HG03159 (cell line): ENCODE measurements at regions not wholly inside any gene's neighbourhood (a gene's known extent, or its start where the extent isn't known, plus 50 kb on each side); places are given as distances from the start of the nearest gene placed in this dataset.
"Not testable (repeated sequence)": the region's sequence is repeated elsewhere in the genome, so short reads cannot be mapped to it uniquely, and the experiment has no call there.

ENCODE experiments used
- ATAC-seq: cut with Tn5 transposase; IDR thresholded peaks from one replicate; pipeline ENCODE4 v1.9.1; 2021; ENCODE audit warnings: mild to moderate bottlenecking, moderate library complexity; ENCODE audit not compliant: unreplicated experiment

DNA sequence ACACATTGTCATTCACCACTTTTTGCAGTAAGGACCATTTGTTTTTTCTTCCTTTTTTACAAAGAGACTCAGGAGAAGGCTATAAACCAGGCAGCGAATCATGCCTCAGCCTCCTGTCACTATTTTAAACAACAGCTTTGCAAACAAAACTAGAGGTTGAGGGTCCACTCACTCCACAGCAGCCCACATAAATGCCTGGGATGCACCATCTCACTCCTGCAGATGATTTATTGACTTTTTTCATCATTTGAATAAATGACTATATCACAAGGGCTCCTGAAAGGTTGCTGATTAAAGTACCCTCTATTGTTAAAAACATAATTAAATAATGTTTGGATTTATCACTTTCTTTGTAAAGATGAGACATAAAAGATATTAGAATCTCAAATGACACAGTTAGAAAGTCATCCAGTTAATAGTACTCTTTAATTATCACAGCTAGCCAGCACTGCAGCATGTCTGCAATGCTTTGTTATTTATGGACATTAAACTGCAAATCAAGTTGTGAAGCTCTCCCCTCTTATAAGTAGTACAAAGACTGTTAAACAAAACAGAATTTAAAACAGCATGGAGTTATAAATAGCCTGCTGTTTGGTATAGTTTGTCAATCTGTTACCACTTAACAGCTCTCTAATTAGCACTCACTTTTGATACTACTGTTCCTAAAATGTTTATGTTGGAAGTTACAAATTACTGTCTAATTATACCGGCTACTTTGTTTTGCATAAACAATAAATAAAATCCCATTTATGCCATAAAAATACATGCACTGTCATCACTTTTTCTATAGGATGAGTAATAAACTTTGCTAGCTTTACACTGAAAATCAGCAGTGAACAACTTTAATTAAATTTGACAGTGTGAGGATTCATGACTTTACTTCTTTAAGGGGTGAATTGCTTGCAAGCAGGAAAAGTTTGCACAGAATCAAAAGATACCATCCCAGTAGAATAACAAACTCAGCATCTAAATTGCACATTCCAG lies 853.2 kb downstream of the UQCRFS1 start:
- no peak for ATAC-seq

DNA sequence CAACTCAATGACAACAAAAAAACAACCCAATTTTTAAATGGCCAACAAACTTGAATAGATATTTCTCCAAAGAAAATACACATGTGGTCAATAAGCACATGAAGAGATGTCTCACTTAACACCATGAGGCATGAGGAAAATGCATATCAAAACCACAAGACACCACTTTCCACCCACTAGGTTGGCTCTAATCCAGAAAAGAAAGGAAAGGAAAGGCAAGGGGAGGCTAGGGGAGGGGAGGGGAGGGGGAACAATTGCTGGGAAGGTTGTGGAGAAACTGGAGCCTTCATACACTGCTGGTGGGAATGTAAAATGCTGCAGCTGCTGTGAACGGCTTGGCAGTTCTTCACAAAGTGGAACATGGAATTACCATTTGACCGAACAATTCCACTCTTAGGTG lies 854.3 kb downstream of the UQCRFS1 start:
- no peak for ATAC-seq

DNA sequence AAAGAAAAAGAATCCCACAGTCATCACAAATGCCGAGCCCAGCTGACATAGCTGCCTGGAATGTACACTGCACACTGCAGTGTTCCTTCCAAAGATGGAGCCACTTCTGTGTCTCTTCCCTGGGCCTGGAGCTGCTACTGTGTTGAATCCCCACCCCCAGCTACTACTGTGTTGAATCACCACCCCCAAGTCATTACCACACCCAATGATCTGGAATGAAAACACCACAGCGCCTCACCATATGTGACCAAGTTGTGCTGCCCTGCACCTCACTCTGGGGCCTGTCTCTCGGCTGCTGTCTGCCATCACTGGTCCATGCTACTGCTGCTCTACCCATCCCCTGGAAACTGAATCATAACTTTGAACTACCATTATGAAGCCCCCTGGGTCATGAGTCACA lies 861.2 kb downstream of the UQCRFS1 start:
- ATAC-seq: no peak

DNA sequence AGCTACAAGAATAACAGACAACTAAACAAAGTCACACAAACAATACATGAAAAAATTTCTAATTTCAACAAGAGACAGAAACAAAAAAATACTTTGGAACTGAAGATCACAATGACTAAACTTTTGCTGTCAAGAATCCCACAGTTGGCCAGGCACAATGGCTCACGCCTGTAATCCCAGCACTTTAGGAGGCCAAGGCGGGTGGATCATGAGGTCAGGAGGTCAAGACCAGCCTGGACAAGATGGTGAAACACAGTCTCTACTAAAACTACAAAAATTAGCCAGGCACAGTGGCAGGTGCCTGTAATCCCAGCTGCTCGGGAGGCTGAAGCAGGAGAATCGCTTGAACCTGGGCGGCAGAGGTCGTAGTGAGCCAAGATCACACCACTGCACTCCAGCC lies 861.6 kb downstream of the UQCRFS1 start:
- ATAC-seq: not testable (repeated sequence)

DNA sequence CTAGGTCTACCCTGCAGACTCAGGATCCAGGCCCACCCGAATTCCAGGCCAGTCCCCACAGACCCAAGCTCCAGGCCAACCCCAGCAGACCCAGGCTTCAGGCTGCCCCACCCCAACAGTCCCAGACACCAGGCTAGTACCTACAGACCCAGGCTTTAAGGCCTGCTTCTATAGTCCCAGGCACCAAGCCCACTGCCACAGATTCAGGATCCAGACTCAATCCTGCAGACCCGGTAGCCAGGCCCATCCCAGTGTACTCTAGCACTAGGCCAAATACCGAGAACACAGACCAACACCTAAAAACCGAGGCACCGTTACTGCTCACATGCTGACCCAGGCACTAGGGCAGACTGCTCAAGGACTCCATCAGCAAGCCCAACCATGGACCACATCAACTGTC lies 862.3 kb downstream of the UQCRFS1 start:
- no peak for ATAC-seq

DNA sequence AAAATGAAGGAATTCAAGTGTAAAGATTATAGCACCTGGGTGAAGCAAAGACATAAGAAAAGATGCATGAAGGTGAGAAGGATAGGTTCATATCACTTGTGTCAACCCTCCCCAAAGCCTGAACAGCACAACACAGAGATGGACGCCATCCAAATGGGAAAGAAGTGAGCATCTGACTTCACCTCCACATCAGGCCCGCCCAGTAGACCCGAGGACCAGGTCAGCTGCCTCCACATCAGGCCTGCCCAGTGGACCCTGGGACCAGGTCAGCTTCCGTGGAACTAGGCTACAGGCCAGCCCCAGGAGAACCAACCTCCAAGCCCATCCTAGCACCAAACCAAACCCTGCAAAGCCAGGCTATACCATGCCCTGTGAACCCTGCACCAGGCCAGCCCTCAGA lies 862.9 kb downstream of the UQCRFS1 start:
- ATAC-seq: no peak

DNA sequence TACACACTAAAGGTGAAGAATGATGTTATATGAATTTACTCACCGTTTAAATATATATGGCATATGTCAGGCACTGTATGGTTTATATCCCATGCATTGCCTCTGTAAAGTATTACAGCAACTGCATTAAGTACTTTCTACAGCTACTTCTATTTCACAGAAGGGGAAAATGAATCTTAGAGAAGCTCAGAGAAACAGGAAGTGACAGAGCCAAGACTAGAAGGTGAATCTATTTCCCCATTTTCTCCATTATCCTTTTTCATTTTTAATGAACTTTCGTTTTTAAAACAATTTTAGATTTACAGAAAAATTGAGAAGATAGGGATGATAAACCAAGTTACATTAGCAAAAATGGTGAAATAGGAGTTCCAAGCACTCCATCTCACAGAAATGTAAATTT lies 863.3 kb downstream of the UQCRFS1 start:
- no peak for ATAC-seq

DNA sequence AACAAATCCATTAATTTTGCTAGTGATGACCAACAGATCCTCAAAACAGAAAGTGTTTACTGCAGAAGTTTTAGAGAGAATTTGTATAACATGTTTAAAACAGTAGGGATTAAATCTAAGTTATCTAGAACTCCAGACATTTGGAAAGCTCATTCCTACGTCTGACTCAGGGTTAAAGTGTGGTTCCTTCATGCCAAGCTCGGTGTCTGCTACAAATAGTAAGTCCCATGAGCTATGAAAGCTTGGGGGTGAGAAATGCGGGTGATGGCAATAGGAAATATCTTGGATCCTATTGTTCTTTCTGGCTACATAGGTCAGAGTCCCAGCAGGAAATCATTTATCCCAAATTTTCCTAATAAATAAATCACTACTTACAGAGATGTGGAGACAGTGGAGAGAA lies 867.1 kb downstream of the UQCRFS1 start:
- no peak for ATAC-seq

DNA sequence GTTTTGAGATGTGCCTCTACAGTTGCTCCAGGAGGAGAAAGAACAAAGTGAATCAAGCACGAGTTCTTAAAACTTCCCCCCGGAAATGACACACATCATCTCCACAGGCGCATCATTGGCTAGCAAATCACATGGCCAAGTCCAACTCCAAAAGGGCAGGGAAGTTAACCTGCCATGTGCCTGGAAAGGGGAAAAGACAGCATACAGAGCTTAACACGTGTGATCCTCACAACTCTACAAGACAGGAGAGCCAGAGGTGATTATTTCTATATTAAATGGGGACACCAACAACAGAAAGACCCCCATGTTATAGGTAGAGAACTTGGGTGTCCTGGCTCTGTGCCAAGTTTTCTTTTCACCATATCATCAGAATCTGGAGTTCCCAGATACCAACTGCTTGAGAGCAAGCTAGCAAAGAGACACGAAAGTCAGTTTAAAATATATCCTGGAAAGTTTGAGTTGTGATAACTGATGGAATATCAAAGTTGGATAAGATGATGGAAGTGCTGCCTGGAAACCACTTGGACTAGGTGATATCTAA lies 871.1 kb downstream of the UQCRFS1 start:
- ATAC-seq: no peak

DNA sequence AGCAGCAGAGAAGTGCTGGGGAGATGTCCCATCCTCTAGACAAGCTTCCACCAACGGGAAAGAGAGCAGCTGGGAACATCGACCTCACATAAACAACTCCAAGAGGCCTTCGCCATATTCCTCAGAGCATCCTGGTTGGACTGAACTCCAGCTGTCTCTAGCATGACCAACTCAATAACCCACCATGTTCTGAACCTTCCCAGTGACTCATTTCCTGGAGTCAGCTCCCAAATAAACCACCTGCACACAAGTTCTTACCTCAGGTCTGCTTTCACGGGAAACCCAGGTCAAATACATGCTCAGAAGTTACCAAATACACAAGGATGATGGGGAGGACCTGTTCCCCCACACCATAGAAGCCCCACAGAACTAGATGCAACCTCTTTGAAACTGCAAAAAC lies 878.5 kb downstream of the UQCRFS1 start:
- no peak for ATAC-seq

DNA sequence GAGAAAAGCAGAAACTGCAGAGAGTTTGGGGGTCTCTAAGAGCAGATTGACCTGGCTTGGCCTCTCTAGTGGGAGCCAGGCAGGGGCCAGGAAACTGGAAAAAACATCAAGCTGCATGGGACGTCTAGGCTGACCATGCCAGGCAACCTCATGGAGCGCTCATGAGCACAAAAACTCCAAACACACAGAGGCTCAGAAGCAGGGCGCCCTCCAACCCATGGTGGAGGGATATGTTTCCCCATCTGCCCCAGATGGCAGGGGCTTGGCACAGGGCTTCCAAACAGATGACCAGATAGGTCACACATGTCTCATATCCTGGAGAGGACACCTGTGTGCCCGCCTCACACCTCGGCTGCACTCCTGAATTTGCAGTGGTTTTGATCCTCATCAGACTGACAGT lies 879.0 kb downstream of the UQCRFS1 start:
- no peak for ATAC-seq

DNA sequence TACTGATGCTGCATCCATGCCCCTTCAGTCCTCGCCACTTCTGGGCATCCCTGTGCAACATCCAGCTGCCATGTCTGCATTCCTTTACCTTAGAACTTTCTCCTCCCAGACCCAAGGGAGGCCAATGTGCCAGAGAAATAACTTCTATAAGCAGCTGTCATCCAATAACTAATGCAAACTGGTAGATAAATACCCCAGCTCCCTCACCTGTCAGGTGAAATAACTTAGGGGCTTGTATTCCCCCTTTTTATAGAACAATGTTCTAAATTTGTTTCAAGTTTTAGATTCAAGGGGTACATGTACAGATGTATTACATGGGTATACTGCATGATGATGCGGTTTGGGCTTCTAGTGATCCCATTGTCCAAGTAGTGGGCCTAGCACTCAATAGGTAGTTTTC lies 880.1 kb downstream of the UQCRFS1 start:
- ATAC-seq: no peak

DNA sequence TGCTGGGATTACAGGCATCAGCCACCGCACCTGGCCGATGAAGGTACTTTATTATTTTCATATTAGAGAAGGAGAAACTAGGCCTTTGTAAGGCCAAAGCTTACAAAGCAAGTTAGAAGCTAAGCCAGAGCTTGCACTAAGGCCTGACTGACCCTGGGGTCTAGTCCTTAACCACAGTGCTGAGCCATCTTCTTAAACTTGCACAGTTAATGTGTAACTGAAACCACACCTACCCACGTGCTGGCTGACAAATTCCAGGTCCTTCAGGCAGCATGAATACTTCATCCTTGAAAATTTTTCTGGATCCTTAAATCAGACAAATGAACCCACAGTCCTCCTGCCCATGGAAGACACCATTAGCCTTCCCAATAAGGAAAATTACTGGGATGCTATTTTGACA lies 880.6 kb downstream of the UQCRFS1 start:
- ATAC-seq: no peak

DNA sequence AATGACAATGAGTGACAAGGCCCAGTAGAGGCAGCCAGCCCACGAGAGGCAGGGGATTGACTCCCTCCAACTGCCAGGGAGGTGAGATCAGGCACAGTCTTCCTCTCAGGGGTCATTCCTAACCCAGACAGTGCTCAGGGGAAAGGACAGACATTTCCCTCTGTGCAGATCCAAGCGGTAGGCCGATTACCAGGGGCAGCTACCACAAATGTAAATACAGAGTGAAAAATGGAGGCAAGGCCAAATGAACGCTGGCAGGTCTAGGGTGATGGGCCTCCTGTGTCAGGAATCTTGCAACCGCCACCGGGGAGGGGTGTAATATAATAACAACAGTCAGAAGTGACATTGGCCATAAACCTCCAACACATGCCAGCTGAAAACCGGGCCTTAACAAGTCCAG lies 881.4 kb downstream of the UQCRFS1 start:
- ATAC-seq: no peak

DNA sequence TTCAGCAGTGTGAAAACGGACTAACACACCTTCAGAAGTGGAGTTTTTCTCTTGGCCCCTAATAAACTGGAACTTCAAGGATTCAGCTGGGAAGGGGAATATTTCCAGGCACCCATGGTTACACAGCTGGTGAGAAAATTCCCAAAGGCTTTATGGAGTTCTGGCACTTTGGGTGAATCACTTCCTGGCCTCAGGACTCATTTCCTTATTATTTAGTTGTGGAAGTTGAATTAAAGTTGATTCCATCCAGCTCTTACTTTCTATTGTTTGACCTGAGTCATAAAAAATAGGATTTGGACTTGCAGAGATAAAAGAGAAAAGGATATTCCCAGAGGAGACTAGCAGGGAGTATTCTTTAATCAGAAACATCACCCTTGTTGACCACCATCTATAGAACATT lies 882.1 kb downstream of the UQCRFS1 start:
- no peak for ATAC-seq

DNA sequence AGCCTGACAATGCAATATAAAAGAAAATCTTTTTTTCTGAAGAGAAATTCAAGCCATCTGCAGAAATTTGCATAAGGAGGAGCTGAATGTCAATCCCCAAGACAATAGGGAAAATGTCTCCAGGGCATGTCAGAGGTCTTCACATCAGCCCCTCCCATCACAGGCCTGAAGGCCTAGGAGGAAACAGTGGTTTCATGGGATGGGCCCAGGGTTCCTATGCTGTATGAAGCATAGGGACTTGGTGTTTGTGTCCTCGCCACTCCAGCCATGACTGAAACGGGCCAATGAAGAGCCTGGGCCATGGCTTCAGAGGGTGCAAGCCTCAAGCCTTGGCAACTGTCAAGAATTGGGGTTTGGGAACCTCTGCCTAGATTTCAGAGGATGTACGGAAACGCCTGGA lies 883.5 kb downstream of the UQCRFS1 start:
- ATAC-seq: no peak

DNA sequence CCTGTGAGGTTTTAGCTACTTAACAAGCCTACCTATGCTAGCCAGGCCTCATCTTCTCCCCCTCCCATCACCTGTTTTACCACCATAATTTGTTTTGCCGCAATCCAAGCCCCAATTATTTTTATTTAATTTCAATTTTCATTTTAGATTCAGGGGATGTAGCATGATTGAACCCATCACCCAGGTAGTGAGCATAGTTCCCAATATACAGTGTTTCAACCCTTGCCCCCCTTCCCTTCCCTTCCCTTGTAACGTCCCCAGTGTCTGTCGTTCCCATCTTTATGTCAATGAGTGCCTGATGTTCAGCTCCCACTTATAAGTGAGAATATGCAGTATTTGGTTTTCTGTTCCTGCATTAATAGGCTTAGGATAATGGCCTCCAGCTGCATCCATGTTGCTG lies 885.0 kb downstream of the UQCRFS1 start:
- no peak for ATAC-seq

DNA sequence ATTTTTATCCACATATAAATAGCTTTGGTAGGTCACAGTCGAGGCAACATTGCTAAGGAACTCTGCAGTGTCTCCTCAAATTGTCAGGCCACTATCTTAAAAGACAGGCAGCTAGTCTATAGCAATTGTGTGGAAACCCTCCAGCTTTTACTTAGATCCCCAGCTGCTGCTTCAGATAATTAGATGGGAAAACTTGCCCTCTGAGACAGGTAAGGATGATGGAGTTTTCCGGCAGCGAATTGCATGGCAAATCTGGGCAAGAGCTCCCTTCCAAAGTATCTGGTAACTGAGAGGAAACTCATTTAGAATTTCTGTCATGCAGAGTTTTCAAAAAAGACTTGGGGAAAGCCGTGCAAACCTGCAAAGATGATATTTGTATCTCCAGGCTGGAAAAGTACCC lies 886.2 kb downstream of the UQCRFS1 start:
- no peak for ATAC-seq

DNA sequence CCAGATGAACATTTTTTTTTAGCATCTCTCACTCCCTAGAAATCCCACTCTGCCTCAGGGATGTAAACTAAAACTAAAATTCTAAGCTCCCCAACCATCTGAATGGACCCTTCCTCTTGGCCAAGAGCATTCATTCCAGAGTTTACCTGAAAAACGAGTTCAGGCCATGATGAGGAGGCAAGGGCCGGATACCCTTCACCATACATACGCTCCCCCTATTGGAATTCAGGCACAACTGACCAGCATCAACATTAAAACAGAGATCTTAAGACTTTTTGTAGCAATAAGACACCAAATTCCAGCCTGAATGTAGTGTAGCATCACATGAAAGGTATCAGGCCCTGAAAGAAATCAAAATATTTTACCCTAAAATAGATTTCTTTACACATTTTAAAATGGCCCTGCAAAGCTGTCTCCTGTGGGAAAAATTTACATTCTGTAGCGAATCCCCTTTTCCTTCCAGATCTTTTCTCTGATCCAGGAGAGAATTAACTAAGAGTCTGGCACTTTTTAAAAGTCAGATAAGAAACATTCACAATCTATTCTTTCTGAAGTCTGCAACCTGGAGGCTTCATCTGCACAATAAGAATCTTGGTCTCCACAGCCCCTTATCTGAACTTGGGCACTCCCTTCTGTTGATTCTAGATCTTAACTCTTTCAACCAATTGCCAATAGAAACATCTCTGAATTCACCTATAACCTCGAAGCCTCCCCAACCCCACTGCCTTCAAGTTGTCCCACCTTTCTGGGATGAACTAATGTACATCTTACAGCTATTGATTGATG lies 888.5 kb downstream of the UQCRFS1 start:
- no peak for ATAC-seq

DNA sequence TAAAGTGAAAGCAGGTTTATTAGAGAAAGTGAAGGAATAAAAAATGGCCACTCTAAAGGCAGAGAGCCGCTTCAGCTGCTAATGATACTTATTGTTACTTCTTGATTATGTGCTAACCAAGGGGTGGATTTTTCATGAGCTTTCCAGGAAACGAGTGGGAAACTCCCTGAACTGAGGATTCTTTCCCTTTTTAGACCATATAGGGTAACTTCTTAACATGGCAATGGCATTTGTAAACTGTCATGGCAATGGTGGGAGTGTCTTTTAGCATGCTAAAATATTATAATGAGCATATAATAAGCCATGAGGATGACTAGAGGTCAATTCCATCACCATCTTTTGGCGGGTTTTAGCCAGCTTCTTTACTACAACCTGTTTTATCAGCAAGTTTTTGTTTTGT lies 890.0 kb downstream of the UQCRFS1 start:
- ATAC-seq: no peak

DNA sequence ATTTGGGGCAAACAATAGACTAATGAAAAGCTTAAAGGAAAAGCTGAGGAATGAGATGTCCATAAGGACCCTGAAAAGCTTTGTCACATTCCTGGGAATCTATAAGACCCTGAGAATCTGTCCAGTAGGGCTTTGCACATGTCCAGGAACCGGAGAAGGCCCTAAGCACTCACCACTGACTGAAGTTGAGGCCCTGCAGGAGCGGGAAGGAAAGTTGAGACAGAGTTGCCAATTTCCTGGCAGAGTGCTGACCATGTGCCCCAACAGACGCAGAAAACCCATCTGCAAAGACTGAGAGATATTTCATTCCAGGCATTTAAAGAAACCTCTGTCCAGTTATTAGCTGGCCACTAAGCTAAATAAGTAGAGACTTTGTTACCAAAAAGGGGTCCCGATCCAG lies 890.5 kb downstream of the UQCRFS1 start:
- ATAC-seq: no peak

DNA sequence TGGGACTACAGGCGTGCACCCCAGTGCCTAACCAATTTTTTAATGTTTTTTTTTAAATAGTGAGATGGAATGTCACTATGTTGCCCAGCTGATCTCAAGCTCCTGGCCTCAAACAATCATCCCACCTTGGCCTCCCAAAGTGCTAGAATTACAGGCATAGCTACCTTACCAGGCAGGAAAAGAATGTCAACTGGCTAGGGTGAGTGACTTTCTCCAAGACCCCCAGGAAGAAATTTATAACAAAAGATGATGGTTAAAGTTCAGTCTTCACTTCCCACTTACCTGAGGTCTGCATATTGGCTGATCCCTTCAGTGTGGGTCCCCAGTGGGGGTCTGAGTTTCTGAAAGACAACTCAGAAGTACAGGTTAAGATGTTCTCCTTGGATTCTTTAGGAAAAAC lies 893.0 kb downstream of the UQCRFS1 start:
- ATAC-seq: no peak
